Type B pancreatic cell (in vitro differentiated cells): ENCODE measurements at regions not wholly inside any gene's neighbourhood (a gene's known extent, or its start where the extent isn't known, plus 50 kb on each side); places are given as distances from the start of the nearest gene placed in this dataset.

Experiments used
- DNase-seq: peaks from one replicate; pipeline ENCODE4 v3.0.0; 2021; ENCODE audit warnings: mixed read lengths; ENCODE audit not compliant: unreplicated experiment; ENCODE audit errors: extremely low spot score
- H3K27ac Mint-ChIP-seq: 2 replicates; pipeline ENCODE4 v1.8.0; 2021; ENCODE audit warnings: mild to moderate bottlenecking, mixed read lengths
- H3K27me3 Mint-ChIP-seq: 2 replicates; pipeline ENCODE4 v1.8.0; 2021; ENCODE audit warnings: mixed read lengths
- H3K36me3 Mint-ChIP-seq: 2 replicates; pipeline ENCODE4 v1.8.0; 2021; ENCODE audit warnings: mixed read lengths
- H3K4me1 Mint-ChIP-seq: one replicate; pipeline ENCODE4 v1.8.0; 2021; ENCODE audit warnings: mixed read lengths; ENCODE audit not compliant: unreplicated experiment
- H3K4me3 Mint-ChIP-seq: 2 replicates; pipeline ENCODE4 v1.8.0; 2021; ENCODE audit warnings: mild to moderate bottlenecking, mixed read lengths
- H3K9me3 Mint-ChIP-seq: 2 replicates; pipeline ENCODE4 v1.8.0; 2021; ENCODE audit warnings: mixed read lengths
- CTCF ChIP-seq: fragments of 200-600 bp; sonication (generic); conservative IDR thresholded peaks from 2 replicates; pipeline ENCODE4 v1.5.0; 2021; ENCODE audit warnings: antibody characterized with exemption, mild to moderate bottlenecking

GRCh38 chr2:158745067-158745865 is 49.9 kb upstream of the DAPL1 start:
- no peak overlapping the region for H3K27ac Mint-ChIP-seq
- H3K4me1 Mint-ChIP-seq: peaks cover 46% of the 10 kb centered on the region
- H3K27me3 Mint-ChIP-seq: peaks cover 12% of the 10 kb centered on the region
- H3K9me3 Mint-ChIP-seq: no peaks in the 10 kb centered on the region
- no peak for DNase-seq
- TF ChIP-seq CTCF: peak; percentile 78
- no peaks in the 10 kb centered on the region for H3K36me3 Mint-ChIP-seq
- H3K4me3 Mint-ChIP-seq: peak overlapping the region; percentile 68
